ENCODE measurements at regions not wholly inside any gene's neighbourhood (a gene's known extent, or its start where the extent isn't known, plus 50 kb on each side); places are given as distances from the start of the nearest gene placed in this dataset.

DNA sequence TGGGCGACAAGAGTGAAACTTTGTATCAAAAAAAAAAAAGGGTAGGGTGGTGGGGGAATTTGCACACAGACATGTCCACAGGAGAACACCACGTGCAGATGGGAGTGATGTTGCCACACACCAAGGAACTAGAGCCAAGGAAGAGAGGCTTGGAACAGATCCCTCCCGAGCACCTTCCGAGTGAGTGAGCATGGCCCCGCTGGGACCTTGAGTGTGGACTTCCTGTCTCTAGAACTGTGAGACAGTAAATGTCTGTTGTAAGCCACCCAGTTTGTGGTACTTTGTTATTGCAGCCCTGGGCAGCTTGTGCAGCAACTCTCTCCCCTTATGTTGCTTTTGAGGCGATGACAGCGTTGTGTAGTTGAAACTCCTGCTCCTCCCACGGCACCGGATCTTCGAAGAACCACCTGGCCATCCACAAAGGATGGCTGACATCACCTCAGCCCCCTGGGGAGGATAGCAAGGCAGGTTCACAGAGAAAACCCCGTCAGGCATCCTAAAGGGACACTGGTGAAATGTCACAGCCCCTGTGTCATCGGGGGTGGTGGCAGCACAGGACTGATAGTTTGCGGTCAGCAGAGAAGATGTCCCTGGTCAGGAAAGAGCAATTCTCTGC, 54.7 kb upstream of the PLEKHG3 start:
- TF ChIP-seq, protein P1, sequence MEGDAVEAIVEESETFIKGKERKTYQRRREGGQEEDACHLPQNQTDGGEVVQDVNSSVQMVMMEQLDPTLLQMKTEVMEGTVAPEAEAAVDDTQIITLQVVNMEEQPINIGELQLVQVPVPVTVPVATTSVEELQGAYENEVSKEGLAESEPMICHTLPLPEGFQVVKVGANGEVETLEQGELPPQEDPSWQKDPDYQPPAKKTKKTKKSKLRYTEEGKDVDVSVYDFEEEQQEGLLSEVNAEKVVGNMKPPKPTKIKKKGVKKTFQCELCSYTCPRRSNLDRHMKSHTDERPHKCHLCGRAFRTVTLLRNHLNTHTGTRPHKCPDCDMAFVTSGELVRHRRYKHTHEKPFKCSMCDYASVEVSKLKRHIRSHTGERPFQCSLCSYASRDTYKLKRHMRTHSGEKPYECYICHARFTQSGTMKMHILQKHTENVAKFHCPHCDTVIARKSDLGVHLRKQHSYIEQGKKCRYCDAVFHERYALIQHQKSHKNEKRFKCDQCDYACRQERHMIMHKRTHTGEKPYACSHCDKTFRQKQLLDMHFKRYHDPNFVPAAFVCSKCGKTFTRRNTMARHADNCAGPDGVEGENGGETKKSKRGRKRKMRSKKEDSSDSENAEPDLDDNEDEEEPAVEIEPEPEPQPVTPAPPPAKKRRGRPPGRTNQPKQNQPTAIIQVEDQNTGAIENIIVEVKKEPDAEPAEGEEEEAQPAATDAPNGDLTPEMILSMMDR (IDR thresholded peaks at IDR 0.05), result no peak
- TF ChIP-seq RCOR1 (IDR thresholded peaks at IDR 0.05; ENCODE audit: low read length) (no peak), EP300 (IDR thresholded peaks at IDR 0.05; ENCODE audit: borderline replicate concordance in 1 of 2, low read depth in 1 of 2, low read length in 1 of 2) (no peak), SIN3A (IDR thresholded peaks at IDR 0.05; ENCODE audit: borderline replicate concordance, low read depth, low read length) (no peak), RAD21 (IDR thresholded peaks at IDR 0.05; ENCODE audit: low read length) (no peak), RFX5 (IDR thresholded peaks at IDR 0.05; ENCODE audit: low read length) (no peak), POLR2AphosphoS5 (IDR thresholded peaks at IDR 0.05; ENCODE audit: low read depth, low read length) (no peak), ELF1 (IDR thresholded peaks at IDR 0.05) (no peak), MEF2A (IDR thresholded peaks at IDR 0.05; ENCODE audit: borderline replicate concordance, low read depth) (no peak)
- TF ChIP-seq, protein P2, sequence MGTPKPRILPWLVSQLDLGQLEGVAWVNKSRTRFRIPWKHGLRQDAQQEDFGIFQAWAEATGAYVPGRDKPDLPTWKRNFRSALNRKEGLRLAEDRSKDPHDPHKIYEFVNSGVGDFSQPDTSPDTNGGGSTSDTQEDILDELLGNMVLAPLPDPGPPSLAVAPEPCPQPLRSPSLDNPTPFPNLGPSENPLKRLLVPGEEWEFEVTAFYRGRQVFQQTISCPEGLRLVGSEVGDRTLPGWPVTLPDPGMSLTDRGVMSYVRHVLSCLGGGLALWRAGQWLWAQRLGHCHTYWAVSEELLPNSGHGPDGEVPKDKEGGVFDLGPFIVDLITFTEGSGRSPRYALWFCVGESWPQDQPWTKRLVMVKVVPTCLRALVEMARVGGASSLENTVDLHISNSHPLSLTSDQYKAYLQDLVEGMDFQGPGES (IDR thresholded peaks at IDR 0.05; ENCODE audit: low read depth, low read length), result no peak
- TF ChIP-seq, protein P3, sequence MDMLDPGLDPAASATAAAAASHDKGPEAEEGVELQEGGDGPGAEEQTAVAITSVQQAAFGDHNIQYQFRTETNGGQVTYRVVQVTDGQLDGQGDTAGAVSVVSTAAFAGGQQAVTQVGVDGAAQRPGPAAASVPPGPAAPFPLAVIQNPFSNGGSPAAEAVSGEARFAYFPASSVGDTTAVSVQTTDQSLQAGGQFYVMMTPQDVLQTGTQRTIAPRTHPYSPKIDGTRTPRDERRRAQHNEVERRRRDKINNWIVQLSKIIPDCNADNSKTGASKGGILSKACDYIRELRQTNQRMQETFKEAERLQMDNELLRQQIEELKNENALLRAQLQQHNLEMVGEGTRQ (IDR thresholded peaks at IDR 0.05; ENCODE audit: borderline replicate concordance, low read depth, low read length), result no peak
